GM12878 (cell line): ENCODE measurements at regions not wholly inside any gene's neighbourhood (a gene's known extent, or its start where the extent isn't known, plus 50 kb on each side); places are given as distances from the start of the nearest gene placed in this dataset.

Source experiments
- ATAC-seq: fragments of 200-7000 bp; cut with Tn5 transposase; 3 replicates; pipeline ENCODE4 v1.9.1; 2020; ENCODE audit warnings: mild to moderate bottlenecking, moderate library complexity
- BruUV-seq: library from RNA; stranded (reverse); fragments of 400-500 nt; replicated peaks from 2 replicates; lab custom pipeline; 2021; lab: Mats Ljungman, UMichigan
- CTCF ChIA-PET: fragments of 300-600 bp; sonication (Branson Sonifier 250); formaldehyde crosslinking; extraction: SDS; loops from one replicate; lab custom pipeline; 2021; ENCODE audit warnings: inconsistent platforms; lab: Yijun Ruan, JAX
- POLR2A ChIA-PET: fragments of 350-600 bp; formaldehyde crosslinking; extraction: SDS; loops from one replicate; lab custom pipeline; 2021; ENCODE audit warnings: inconsistent platforms; lab: Charles Lee
- RAD21 ChIA-PET: fragments of 300-600 bp; sonication (Branson Sonifier 250); formaldehyde crosslinking; loops from one replicate; lab custom pipeline; 2023; ENCODE audit warnings: antibody characterized with exemption; ENCODE audit not compliant: unreplicated experiment; lab: Charles Lee
- SMC1A ChIA-PET: fragments of 300-600 bp; sonication (Branson Sonifier 250); formaldehyde crosslinking; loops from one replicate; lab custom pipeline; 2023; ENCODE audit not compliant: unreplicated experiment, uncharacterized antibody; lab: Charles Lee
- DNase-seq: peaks from one replicate; pipeline ENCODE4 v3.0.0-alpha.2; 2011; ENCODE audit warnings: low read depth, low spot score
- FAIRE-seq: peaks from 3 replicates; lab custom pipeline; 2011; peaks lifted over from hg19 to GRCh38; lab: Jason Lieb, UNC
- H2AFZ ChIP-seq: 2 replicates; pipeline ENCODE4 v1.6.0; 2011; ENCODE audit warnings: low read depth, low read length, control low read depth; ENCODE audit not compliant: control insufficient read depth
- H3K27ac ChIP-seq: 2 replicates; pipeline ENCODE4 v1.5.1; 2011; ENCODE audit warnings: control low read depth; ENCODE audit not compliant: control insufficient read depth, insufficient read depth
- H3K27me3 ChIP-seq, 2 experiments: replicated peaks in 1 of 2; 2 replicates each; pipeline versions ENCODE4 v1.6.0 to v1.6.1; 2011; ENCODE audit warnings: low read length in 1 of 2; ENCODE audit not compliant: control insufficient read depth in 2 of 2, insufficient read depth in 2 of 2
- H3K36me3 ChIP-seq, 2 experiments: 2 replicates each; pipeline ENCODE4 v1.5.1; 2011; ENCODE audit warnings: low read length in 1 of 2; ENCODE audit not compliant: control insufficient read depth in 2 of 2, insufficient read depth in 2 of 2
- H3K4me1 ChIP-seq: 2 replicates; pipeline ENCODE4 v1.6.1; 2011; ENCODE audit warnings: mild to moderate bottlenecking, low read length, moderate library complexity, mixed read lengths; ENCODE audit not compliant: control insufficient read depth, insufficient read depth
- H3K4me2 ChIP-seq: 2 replicates; pipeline ENCODE4 v1.6.0; 2011; ENCODE audit warnings: control low read depth; ENCODE audit not compliant: control insufficient read depth, insufficient read depth
- H3K4me3 ChIP-seq: fragments of 200-600 bp; sonication (generic); 2 replicates; pipeline ENCODE4 v1.5.1; 2016
- H3K79me2 ChIP-seq: 2 replicates; pipeline ENCODE4 v1.6.0; 2011; ENCODE audit warnings: low read length; ENCODE audit not compliant: control insufficient read depth, insufficient read depth
- H3K9ac ChIP-seq: 2 replicates; pipeline ENCODE4 v1.8.0; 2011; ENCODE audit warnings: low read length, control low read depth, mixed read lengths; ENCODE audit not compliant: control insufficient read depth, insufficient read depth
- H3K9me3 ChIP-seq: replicated peaks from 3 replicates; pipeline ENCODE4 v1.5.1; 2011; ENCODE audit warnings: mild to moderate bottlenecking, low read length; ENCODE audit not compliant: control insufficient read depth, insufficient read depth
- H4K20me1 ChIP-seq: 2 replicates; pipeline ENCODE4 v1.6.0; 2011; ENCODE audit not compliant: control insufficient read depth, insufficient read depth
- BRCA1 ChIP-seq: IDR thresholded peaks from 2 replicates; pipeline ENCODE4 v1.6.1; 2011; ENCODE audit warnings: low read depth, low read length, improper control_type of control experiment
- CHD2 ChIP-seq: IDR thresholded peaks from 2 replicates; pipeline ENCODE4 v1.6.1; 2011; ENCODE audit warnings: low read depth, low read length, improper control_type of control experiment, borderline replicate concordance
- PAX8 ChIP-seq: fragments of 450-650 bp; IDR thresholded peaks from 2 replicates; pipeline ENCODE4 v1.6.1; 2017; ENCODE audit warnings: mild to moderate bottlenecking, moderate library complexity
- PBX3 ChIP-seq: IDR thresholded peaks from 2 replicates; pipeline ENCODE4 v1.6.1; 2011; ENCODE audit warnings: mild to moderate bottlenecking, low read depth, low read length, moderate library complexity; ENCODE audit not compliant: insufficient replicate concordance
- POLR2AphosphoS2 ChIP-seq: IDR thresholded peaks from 2 replicates; pipeline ENCODE4 v1.6.1; 2011; ENCODE audit warnings: low read depth, mild to moderate bottlenecking, low read length, improper control_type of control experiment, moderate library complexity
- RAD21 ChIP-seq: IDR thresholded peaks from 2 replicates; pipeline ENCODE4 v1.6.1; 2011; ENCODE audit warnings: mild to moderate bottlenecking, low read depth, low read length, moderate library complexity; ENCODE audit not compliant: insufficient read depth
- RB1 ChIP-seq: fragments of 450-650 bp; formaldehyde crosslinking; IDR thresholded peaks from 2 replicates; pipeline ENCODE4 v1.6.1; 2017; ENCODE audit warnings: mild to moderate bottlenecking, borderline replicate concordance
- REST ChIP-seq: IDR thresholded peaks from 2 replicates; pipeline ENCODE4 v1.6.1; 2012; ENCODE audit warnings: mild to moderate bottlenecking, low read depth, low read length
- RFX5 ChIP-seq: IDR thresholded peaks from 2 replicates; pipeline ENCODE4 v1.6.1; 2011; ENCODE audit warnings: low read depth, low read length, improper control_type of control experiment
- WGBS: methylation state at CpG from one replicate; pipeline ENCODE4 v1.1.6; 2016; ENCODE audit warnings: low lambda C conversion rate; ENCODE audit not compliant: insufficient replicate concordance, insufficient coverage; ENCODE audit errors: missing lambda C conversion rate; 5-methylcytosine and 5-hydroxymethylcytosine counted together
- in situ Hi-C: fragments of 300-500 bp; cut with MboI; formaldehyde crosslinking; loops from 9 replicates; pipeline ENCODE4 v1.14.3; 2018; ENCODE audit warnings: mixed read lengths
- intact Hi-C: fragments of 100-400 bp; cut with micrococcal nuclease; formaldehyde crosslinking; loops from one replicate; pipeline ENCODE4 v1.14.2; 2022; ENCODE audit not compliant: unreplicated experiment

GRCh38 chr11:45543808-45544422 is 121.5 kb downstream of the CHST1 start:
- intact Hi-C loops = no loop called here
- Histone ChIP-seq H3K36me3 (no peaks in the 10 kb centered on the region), H3K4me2 (no peak overlapping the region), H3K27ac (no peak overlapping the region), H4K20me1 (no peaks in the 10 kb centered on the region), H3K4me3 (no peak overlapping the region), H3K9ac (no peak overlapping the region), H3K27me3 (no peaks in the 10 kb centered on the region; a peak in 1 of 4 replicates), H3K79me2 (no peaks in the 10 kb centered on the region)
- ChIA-PET POLR2A (no interaction called here), SMC1A (no interaction called here), RAD21 (no interaction called here)
- DNase-seq = no peak
- FAIRE-seq = no peak
- ATAC-seq = no peak
- no TSS peak for BruUV-seq
- WGBS = 4% methylated on average over 5 of the region's 5 CpGs
- TF ChIP-seq RFX5 (no peak), PAX8 (no peak), REST (peak; percentile 87)
- TF ChIP-seq, all 136 proteins: peak for 1
- CTCF ChIA-PET = no interaction called here
- in situ Hi-C loops = no loop called here
- Histone ChIP-seq H3K4me1 (no peaks in the 10 kb centered on the region), H3K9me3 (no peaks in the 10 kb centered on the region), H2AFZ (no peak overlapping the region)

GRCh38 chr11:45543081-45543480 is 122.3 kb downstream of the CHST1 start:
- Histone ChIP-seq H3K27me3 (no peaks in the 10 kb centered on the region; a peak in 1 of 4 replicates), H3K4me2 (no peak overlapping the region), H3K36me3 (no peaks in the 10 kb centered on the region), H3K9ac (no peak overlapping the region), H3K9me3 (no peaks in the 10 kb centered on the region), H3K27ac (no peak overlapping the region), H3K4me1 (no peaks in the 10 kb centered on the region), H3K79me2 (no peaks in the 10 kb centered on the region), H4K20me1 (no peaks in the 10 kb centered on the region), H3K4me3 (no peak overlapping the region), H2AFZ (no peak overlapping the region)
- in situ Hi-C loops (no loop called here), intact Hi-C loops (no loop called here)
- DNase-seq = no peak
- 20% methylated on average over 2 of the region's 2 CpGs for WGBS
- SMC1A ChIA-PET = no interaction called here
- no peak for FAIRE-seq
- TF ChIP-seq BRCA1 = no peak
- TF ChIP-seq RFX5 = no peak
- TF ChIP-seq RAD21 = no peak
- TF ChIP-seq PBX3 = no peak
- no peak for TF ChIP-seq RB1
- TF ChIP-seq POLR2AphosphoS2 = no peak
- TF ChIP-seq CHD2 = no peak
- ATAC-seq = no peak
- BruUV-seq = no TSS peak
- CTCF ChIA-PET = no interaction called here
- POLR2A ChIA-PET = no interaction called here
- RAD21 ChIA-PET = no interaction called here
